Neural progenitor cell (in vitro differentiated cells): ENCODE measurements at regions not wholly inside any gene's neighbourhood (a gene's known extent, or its start where the extent isn't known, plus 50 kb on each side); places are given as distances from the start of the nearest gene placed in this dataset.
A peak's percentile ranks its signal among the peaks of the same experiment; 100 is the strongest.

Experiments used
- DNase-seq: peaks from one replicate; pipeline ENCODE4 v3.0.0-alpha.2; 2016; ENCODE audit warnings: low spot score
- H2AFZ ChIP-seq: fragments of 200-600 bp; sonication (generic); replicated peaks from 2 replicates; pipeline ENCODE4 v1.6.1; 2016; ENCODE audit warnings: antibody characterized with exemption
- H3F3A ChIP-seq: fragments of 200-600 bp; sonication (generic); 2 replicates; pipeline ENCODE4 v1.6.1; 2016; ENCODE audit warnings: antibody characterized with exemption, low read depth
- H3K27ac ChIP-seq: fragments of 200-600 bp; sonication (generic); 2 replicates; pipeline ENCODE4 v1.5.1; 2016; ENCODE audit warnings: mild to moderate bottlenecking
- H3K27me3 ChIP-seq: fragments of 200-600 bp; sonication (generic); 2 replicates; pipeline ENCODE4 v1.6.1; 2016; ENCODE audit warnings: mild to moderate bottlenecking, moderate library complexity
- H3K36me3 ChIP-seq: fragments of 200-600 bp; sonication (generic); 2 replicates; pipeline ENCODE4 v1.5.1; 2016
- H3K4me1 ChIP-seq: fragments of 200-600 bp; sonication (generic); 2 replicates; pipeline ENCODE4 v1.6.1; 2016; ENCODE audit warnings: mixed run types
- H3K4me2 ChIP-seq: fragments of 200-600 bp; sonication (generic); 2 replicates; pipeline ENCODE4 v1.6.1; 2016
- H3K4me3 ChIP-seq: fragments of 200-600 bp; sonication (generic); 2 replicates; pipeline ENCODE4 v1.5.1; 2016
- H3K79me2 ChIP-seq: fragments of 200-600 bp; sonication (generic); 2 replicates; pipeline ENCODE4 v1.6.1; 2016; ENCODE audit warnings: low read depth
- H3K9ac ChIP-seq: fragments of 200-600 bp; sonication (generic); 2 replicates; pipeline ENCODE4 v1.6.1; 2016
- H3K9me3 ChIP-seq: fragments of 200-600 bp; sonication (generic); 2 replicates; pipeline ENCODE4 v1.5.1; 2016; ENCODE audit warnings: low read depth
- H4K20me1 ChIP-seq: fragments of 200-600 bp; sonication (generic); 2 replicates; pipeline ENCODE4 v1.6.1; 2016; ENCODE audit warnings: low read depth
- H3K27ac Mint-ChIP-seq: 3 replicates; pipeline ENCODE4 v1.8.0; 2021; ENCODE audit warnings: mixed read lengths
- H3K27me3 Mint-ChIP-seq: 2 replicates; pipeline ENCODE4 v1.8.0; 2022; ENCODE audit warnings: low read depth, mild to moderate bottlenecking, inconsistent platforms, moderate library complexity, mixed read lengths; ENCODE audit not compliant: insufficient read depth
- H3K36me3 Mint-ChIP-seq: 3 replicates; pipeline ENCODE4 v1.8.0; 2021; ENCODE audit warnings: mixed read lengths
- H3K4me1 Mint-ChIP-seq: 3 replicates; pipeline ENCODE4 v1.8.0; 2021; ENCODE audit warnings: mixed read lengths
- H3K4me3 Mint-ChIP-seq: 3 replicates; pipeline ENCODE4 v1.8.0; 2021; ENCODE audit warnings: mild to moderate bottlenecking, moderate library complexity, mixed read lengths
- H3K9me3 Mint-ChIP-seq: 3 replicates; pipeline ENCODE4 v1.8.0; 2020; ENCODE audit warnings: mixed read lengths
- CTCF ChIP-seq: fragments of 200-600 bp; sonication (generic); IDR thresholded peaks from 2 replicates; pipeline ENCODE4 v1.5.1; 2017; ENCODE audit warnings: antibody characterized with exemption, mild to moderate bottlenecking
- EZH2 ChIP-seq: fragments of 200-600 bp; sonication (generic); IDR thresholded peaks from 2 replicates; pipeline ENCODE4 v1.6.1; 2017; ENCODE audit warnings: antibody characterized with exemption, mild to moderate bottlenecking, moderate library complexity
- EZH2phosphoT487 ChIP-seq: fragments of 200-600 bp; sonication (generic); IDR thresholded peaks from 2 replicates; pipeline ENCODE4 v1.6.1; 2017; ENCODE audit warnings: antibody characterized with exemption

DNA sequence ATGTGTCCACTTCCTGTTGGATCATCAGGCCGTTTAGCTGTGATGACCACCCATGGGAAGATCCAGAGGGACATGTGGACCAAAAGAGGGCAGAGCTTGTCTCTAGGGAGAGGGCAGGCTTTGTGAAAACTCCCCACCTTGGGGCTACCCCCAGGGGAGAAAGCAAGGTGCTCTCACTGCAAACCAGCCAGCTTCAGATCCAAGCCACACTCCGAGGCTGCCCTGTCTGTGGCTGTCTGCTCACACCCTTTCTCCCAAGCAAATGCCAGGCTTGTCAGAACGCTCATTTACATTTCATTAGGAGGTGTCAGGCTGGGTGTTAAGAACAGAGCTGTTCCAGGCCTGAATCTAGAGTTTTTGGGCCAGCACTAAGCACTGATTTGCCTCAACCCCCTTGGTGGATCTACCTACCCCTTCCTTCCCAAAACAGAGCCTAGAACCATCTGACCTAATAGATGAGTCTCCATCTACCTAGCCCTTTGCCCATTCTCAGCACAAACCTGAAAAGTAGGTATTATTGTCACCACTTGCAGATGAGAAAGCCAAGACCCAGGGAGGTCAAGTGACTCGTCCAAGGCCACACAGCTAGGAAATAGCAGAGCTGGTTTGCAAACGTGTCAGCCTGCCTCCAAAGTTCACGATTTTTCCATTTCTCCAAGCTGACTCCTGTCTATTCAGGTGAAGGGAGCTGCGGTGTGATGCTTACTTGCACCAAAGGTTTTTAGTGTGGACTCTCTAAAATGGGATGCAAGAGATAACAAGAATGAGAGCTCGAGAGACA, 130.9 kb downstream of the EMX2 start:
- Histone ChIP-seq H3F3A (peaks cover 17% of the 10 kb centered on the region), H3K4me1 (peaks cover 36% of the 10 kb centered on the region), H3K9ac (no peak overlapping the region), H2AFZ (no peak overlapping the region), H3K4me3 (no peak overlapping the region), H4K20me1 (no peaks in the 10 kb centered on the region), H3K9me3 (no peaks in the 10 kb centered on the region), H3K4me2 (no peak overlapping the region), H3K27me3 (no peaks in the 10 kb centered on the region), H3K79me2 (no peaks in the 10 kb centered on the region), H3K27ac (no peak overlapping the region), H3K36me3 (no peaks in the 10 kb centered on the region)
- H3K27ac Mint-ChIP-seq = peak overlapping the region; percentile 51
- H3K4me1 Mint-ChIP-seq = peaks cover 32% of the 10 kb centered on the region
- H3K36me3 Mint-ChIP-seq = no peaks in the 10 kb centered on the region
- H3K4me3 Mint-ChIP-seq = no peak overlapping the region
- peaks cover 3% of the 10 kb centered on the region for H3K9me3 Mint-ChIP-seq
- DNase-seq = no peak
- no peak for TF ChIP-seq EZH2
- no peak for TF ChIP-seq EZH2phosphoT487
- TF ChIP-seq CTCF = no peak
- peaks cover 14% of the 10 kb centered on the region for H3K27me3 Mint-ChIP-seq

GRCh38 chr10:117674201-117674600, 131.7 kb downstream of the EMX2 start:
- peaks cover 11% of the 10 kb centered on the region for H3K27me3 Mint-ChIP-seq
- DNase-seq = peak; percentile 25

DNA sequence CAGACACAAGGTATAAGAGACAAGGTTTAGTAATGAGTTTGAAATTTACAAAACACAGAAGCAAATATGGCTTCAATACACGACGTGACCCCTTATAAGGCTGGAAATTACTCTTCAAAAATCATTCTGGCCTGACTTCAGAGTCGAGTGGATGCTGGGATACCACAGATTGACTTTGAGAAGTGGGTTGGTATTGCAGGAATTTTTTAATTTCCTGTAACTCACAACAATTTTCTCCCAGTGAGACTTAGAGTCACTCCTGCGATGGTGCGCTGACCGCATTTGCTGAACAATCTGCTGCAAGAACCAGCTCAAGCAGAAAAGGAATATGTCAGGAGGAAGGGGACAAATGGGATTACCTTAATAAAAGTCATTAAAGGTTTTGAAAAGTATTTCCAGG, 132.1 kb downstream of the EMX2 start:
- Mint-ChIP-seq H3K27ac (peak overlapping the region; percentile 43), H3K27me3 (peaks cover 11% of the 10 kb centered on the region)
- no peak for DNase-seq

More at GRCh38 chr10:117674201-117674600, 131.7 kb downstream of the EMX2 start:
- Histone ChIP-seq H3K36me3 (no peaks in the 10 kb centered on the region), H3K4me2 (peak overlapping the region; percentile 58), H3F3A (peaks cover 17% of the 10 kb centered on the region), H3K9ac (no peak overlapping the region), H2AFZ (no peak overlapping the region), H3K4me1 (peaks cover 36% of the 10 kb centered on the region), H3K27ac (no peak overlapping the region), H3K4me3 (no peak overlapping the region), H3K79me2 (no peaks in the 10 kb centered on the region), H3K27me3 (no peaks in the 10 kb centered on the region), H3K9me3 (no peaks in the 10 kb centered on the region), H4K20me1 (no peaks in the 10 kb centered on the region)
- Mint-ChIP-seq H3K4me1 (peaks cover 32% of the 10 kb centered on the region), H3K36me3 (no peaks in the 10 kb centered on the region), H3K9me3 (peaks cover 3% of the 10 kb centered on the region), H3K4me3 (no peak overlapping the region), H3K27ac (no peak overlapping the region)
- TF ChIP-seq EZH2phosphoT487 (no peak), EZH2 (no peak), CTCF (no peak)

More for the DNA sequence above, 132.1 kb downstream of the EMX2 start:
- Histone ChIP-seq H3K36me3 (no peaks in the 10 kb centered on the region), H4K20me1 (no peaks in the 10 kb centered on the region), H3K4me2 (peak overlapping the region; percentile 58), H3K4me3 (no peak overlapping the region), H3K27ac (no peak overlapping the region), H3K9me3 (no peaks in the 10 kb centered on the region), H2AFZ (no peak overlapping the region), H3K4me1 (peaks cover 36% of the 10 kb centered on the region), H3K9ac (no peak overlapping the region), H3K79me2 (no peaks in the 10 kb centered on the region), H3F3A (peaks cover 17% of the 10 kb centered on the region), H3K27me3 (no peaks in the 10 kb centered on the region)
- peaks cover 3% of the 10 kb centered on the region for H3K9me3 Mint-ChIP-seq
- peaks cover 32% of the 10 kb centered on the region for H3K4me1 Mint-ChIP-seq
- TF ChIP-seq EZH2 (no peak), EZH2phosphoT487 (no peak), CTCF (no peak)
- no peaks in the 10 kb centered on the region for H3K36me3 Mint-ChIP-seq
- no peak overlapping the region for H3K4me3 Mint-ChIP-seq
